Esophagus muscularis mucosa (tissue), 4 donors: ENCODE measurements at regions not wholly inside any gene's neighbourhood (a gene's known extent, or its start where the extent isn't known, plus 50 kb on each side); places are given as distances from the start of the nearest gene placed in this dataset.

ENCODE experiments used
- EP300 ChIP-seq: sonication (generic); formaldehyde crosslinking; IDR thresholded peaks from one replicate; pipeline ENCODE4 v1.6.1; 2017; ENCODE audit warnings: antibody characterized with exemption
- POLR2A ChIP-seq: fragments of 450-650 bp; IDR thresholded peaks from one replicate; pipeline ENCODE4 v1.6.1; 2017; ENCODE audit warnings: antibody characterized with exemption, moderate library complexity, mild to moderate bottlenecking, low read depth
- TF ChIP-seq, protein P1 (sequence below), 3 experiments: fragments of 200-600 bp in 2 of 3; fragments of 450-650 bp in 1 of 3; sonication (generic) in 2 of 3; IDR thresholded peaks; one replicate each; pipeline ENCODE4 v1.5.1; 2017 to 2019; ENCODE audit warnings: antibody characterized with exemption in 3 of 3, mild to moderate bottlenecking in 2 of 3, moderate library complexity in 1 of 3

DNA sequence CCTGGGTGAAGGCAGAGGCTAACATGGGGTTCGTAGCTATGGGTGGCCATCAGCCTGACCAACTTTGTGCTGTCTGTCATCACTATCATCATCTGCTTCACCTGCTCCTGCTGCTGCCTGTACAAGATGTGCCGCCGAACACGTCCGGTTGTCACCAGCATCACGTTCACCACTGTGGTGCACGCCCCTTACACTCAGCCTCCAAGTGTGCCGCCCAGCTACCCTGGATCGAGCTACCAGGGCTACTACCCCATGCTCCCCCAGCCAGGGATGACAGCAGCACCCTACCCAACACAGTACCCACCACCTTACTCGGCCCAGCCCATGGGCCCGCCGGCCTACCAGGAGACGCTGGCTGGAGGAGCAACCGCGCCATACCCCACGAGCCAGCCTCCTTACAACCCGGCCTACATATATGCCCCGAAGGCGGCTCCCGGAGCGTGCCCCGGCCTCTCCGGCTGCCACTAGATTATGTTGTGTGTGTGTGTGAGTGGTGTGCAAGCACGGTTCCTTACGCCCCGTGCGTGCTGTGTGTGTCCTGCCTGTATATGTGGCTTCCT lies 213.4 kb upstream of the XIST start:
- TF ChIP-seq, protein P1, sequence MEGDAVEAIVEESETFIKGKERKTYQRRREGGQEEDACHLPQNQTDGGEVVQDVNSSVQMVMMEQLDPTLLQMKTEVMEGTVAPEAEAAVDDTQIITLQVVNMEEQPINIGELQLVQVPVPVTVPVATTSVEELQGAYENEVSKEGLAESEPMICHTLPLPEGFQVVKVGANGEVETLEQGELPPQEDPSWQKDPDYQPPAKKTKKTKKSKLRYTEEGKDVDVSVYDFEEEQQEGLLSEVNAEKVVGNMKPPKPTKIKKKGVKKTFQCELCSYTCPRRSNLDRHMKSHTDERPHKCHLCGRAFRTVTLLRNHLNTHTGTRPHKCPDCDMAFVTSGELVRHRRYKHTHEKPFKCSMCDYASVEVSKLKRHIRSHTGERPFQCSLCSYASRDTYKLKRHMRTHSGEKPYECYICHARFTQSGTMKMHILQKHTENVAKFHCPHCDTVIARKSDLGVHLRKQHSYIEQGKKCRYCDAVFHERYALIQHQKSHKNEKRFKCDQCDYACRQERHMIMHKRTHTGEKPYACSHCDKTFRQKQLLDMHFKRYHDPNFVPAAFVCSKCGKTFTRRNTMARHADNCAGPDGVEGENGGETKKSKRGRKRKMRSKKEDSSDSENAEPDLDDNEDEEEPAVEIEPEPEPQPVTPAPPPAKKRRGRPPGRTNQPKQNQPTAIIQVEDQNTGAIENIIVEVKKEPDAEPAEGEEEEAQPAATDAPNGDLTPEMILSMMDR (IDR thresholded peaks at IDR 0.05) = no peak
- TF ChIP-seq POLR2A = no peak
- no peak for TF ChIP-seq EP300
